Heart left ventricle (tissue), 16 donors: ENCODE measurements at regions not wholly inside any gene's neighbourhood (a gene's known extent, or its start where the extent isn't known, plus 50 kb on each side); places are given as distances from the start of the nearest gene placed in this dataset.

Experiments used
- ATAC-seq, 4 donors: fragments of 200-7000 bp; cut with Tn5 transposase; one replicate each; pipeline ENCODE4 v1.9.1; 2020 to 2022; ENCODE audit warnings: moderate library complexity in 4 of 4, mild to moderate bottlenecking in 3 of 4, moderate number of reproducible peaks in 1 of 4
- DNase-seq, 5 donors: peaks; one replicate each; pipeline ENCODE4 v3.0.0-alpha.2; 2020
- H3K27ac ChIP-seq, 12 donors: fragments of 200-600 bp; sonication (generic) in 4 of 12; one replicate each; pipeline versions ENCODE4 v1.5.0 to v1.8.0; 2016 to 2022; ENCODE audit warnings: mild to moderate bottlenecking in 2 of 12
- H3K27me3 ChIP-seq, 9 donors: fragments of 200-600 bp; sonication (generic) in 2 of 9; one replicate each; pipeline versions ENCODE4 v1.5.1 to v1.8.0; 2016 to 2022; ENCODE audit warnings: mild to moderate bottlenecking in 3 of 9
- H3K36me3 ChIP-seq, 9 donors: fragments of 200-600 bp; sonication (generic) in 2 of 9; one replicate each; pipeline versions ENCODE4 v1.5.0 to v1.8.0; 2018 to 2022; ENCODE audit warnings: mild to moderate bottlenecking in 2 of 9
- H3K4me1 ChIP-seq, 12 donors: fragments of 200-600 bp; sonication (generic) in 4 of 12; one replicate each; pipeline versions ENCODE4 v1.5.0 to v1.8.0; 2016 to 2022; ENCODE audit warnings: mild to moderate bottlenecking in 3 of 12
- H3K4me3 ChIP-seq, 12 donors: fragments of 200-600 bp; sonication (generic) in 4 of 12; one replicate each; pipeline versions ENCODE4 v1.5.0 to v1.8.0; 2017 to 2022; ENCODE audit warnings: mild to moderate bottlenecking in 9 of 12, moderate library complexity in 4 of 12
- H3K9me3 ChIP-seq, 12 donors: fragments of 200-600 bp; sonication (generic) in 4 of 12; one replicate each; pipeline versions ENCODE4 v1.5.0 to v1.8.0; 2016 to 2022; ENCODE audit warnings: mild to moderate bottlenecking in 1 of 12
- POLR2A ChIP-seq, 2 donors: fragments of 450-650 bp; IDR thresholded peaks; one replicate each; pipeline ENCODE4 v1.6.1; 2017; ENCODE audit warnings: antibody characterized with exemption in 2 of 2, mild to moderate bottlenecking in 2 of 2, moderate library complexity in 2 of 2
- WGBS, 4 donors: extraction: QIAGEN DNeasy Blood & Tissue Kit in 2 of 4; methylation state at CpG; one replicate each; pipeline versions ENCODE4 v1.1.5 to v1.1.7; 2013 to 2018; 5-methylcytosine and 5-hydroxymethylcytosine counted together
- intact Hi-C, 10 donors: fragments of 100-400 bp; cut with DNase I; formaldehyde crosslinking; loops; one replicate each; pipeline versions ENCODE4 v1.11.1 to v1.14.2; 2022
- TF ChIP-seq, protein P1 (sequence below), 12 donors: fragments of 200-600 bp; sonication (generic) in 4 of 12; IDR thresholded peaks; one replicate each; pipeline versions ENCODE4 v1.5.0 to v1.8.0; 2018 to 2022; ENCODE audit warnings: antibody characterized with exemption in 12 of 12, mild to moderate bottlenecking in 5 of 12
- donor health status: ischemic (EF 13 %, LVEDD 7.1; RV severe dilation, severe dysfunction).
- donor health status: healthy with polysubstance abuse.
- donor health status: DM: no; HTN: yes; CAD: no.
- donor health status: DM: no; HTN: no; CAD: no.
- donor health status: ischemic (EF 25% LVEDD 6.9; RV normal size, moderate dysfunction).
- donor health status: ischemic (EF 25% LVEDD 5.7; RV mildly dilated, moderate dysfunction).
- donor health status: healthy.
- donor health status: DM: yes; HTN: yes; CAD: no.
- donor health status: ischemic (EF 35%, LVEDD 5.7; RV mildly dilated, moderate dysfunction).
- donor health status: nonischemic (EF 11% LVEDD 7.7; RV severe dilation, severe dysfunction).
- donor health status: DM: yes; HTN: yes; CAD: no.
- donor health status: PGD.
- donor health status: ischemic (EF 29% LVEDD 5.4; RV normal size, mild dysfunction).
- donor health status: nonischemic (EF 23%, LVEDD 6.1; RV moderate dilation, normal function).

DNA sequence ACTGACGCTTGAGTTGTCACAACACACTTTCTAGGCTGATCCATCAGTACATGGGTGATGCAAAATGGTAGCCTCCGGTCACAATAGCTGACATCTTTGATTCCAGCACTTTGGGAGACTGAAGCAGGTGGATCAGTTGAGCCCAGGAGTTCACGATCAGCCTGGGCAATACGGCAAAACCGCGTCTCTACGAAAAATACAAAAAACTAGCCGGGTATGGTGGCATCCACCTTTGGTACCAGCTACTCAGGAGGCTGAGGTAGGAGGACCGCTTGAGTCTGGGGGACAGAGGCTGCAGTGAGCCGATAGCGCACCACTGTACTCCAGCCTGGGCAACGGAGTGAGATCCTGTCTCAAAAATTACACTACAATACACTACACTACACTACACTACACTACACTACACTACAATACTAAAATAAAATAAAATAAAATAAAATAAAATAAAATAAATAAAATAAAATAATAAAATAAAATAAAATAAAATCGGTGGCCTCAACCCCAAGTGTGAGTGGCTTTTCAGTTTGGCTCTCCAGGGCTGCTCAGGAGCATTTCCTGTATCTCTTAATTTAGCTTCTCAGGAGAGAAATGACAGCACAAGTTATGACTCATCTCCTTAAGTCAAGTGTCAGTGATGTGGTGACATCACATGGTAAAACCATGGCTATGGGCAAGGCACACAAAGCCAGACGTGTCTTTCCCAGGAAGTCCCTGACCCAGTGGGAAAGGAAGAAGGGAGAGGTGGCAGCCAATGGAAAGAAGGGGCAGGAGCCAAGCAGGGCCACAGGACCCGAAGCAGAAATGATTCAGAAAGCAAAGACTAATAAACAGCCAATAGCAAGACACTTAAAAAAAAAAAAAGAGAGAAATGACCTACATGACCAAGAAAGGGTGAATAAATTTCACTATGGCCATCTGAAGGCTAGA lies 75.3 kb upstream of the TBC1D3K start:
- no peak overlapping the region for H3K27ac ChIP-seq
- peaks cover 0 to 18% (median 5%) of the 10 kb centered on the region in 12 donors for H3K4me1 ChIP-seq
- intact Hi-C loops = no loop called here
- no peak overlapping the region for H3K4me3 ChIP-seq
- 82 to 85% (median 83%) methylated on average over 15 of the region's 15 CpGs for WGBS, 4 donors
- DNase-seq (no peak), ATAC-seq (peak in 2 of 4 donors; percentile 39 to 43)
- no peaks in the 10 kb centered on the region for H3K9me3 ChIP-seq
- no peak for TF ChIP-seq POLR2A (IDR thresholded peaks at IDR 0.05)
- TF ChIP-seq, protein P1, sequence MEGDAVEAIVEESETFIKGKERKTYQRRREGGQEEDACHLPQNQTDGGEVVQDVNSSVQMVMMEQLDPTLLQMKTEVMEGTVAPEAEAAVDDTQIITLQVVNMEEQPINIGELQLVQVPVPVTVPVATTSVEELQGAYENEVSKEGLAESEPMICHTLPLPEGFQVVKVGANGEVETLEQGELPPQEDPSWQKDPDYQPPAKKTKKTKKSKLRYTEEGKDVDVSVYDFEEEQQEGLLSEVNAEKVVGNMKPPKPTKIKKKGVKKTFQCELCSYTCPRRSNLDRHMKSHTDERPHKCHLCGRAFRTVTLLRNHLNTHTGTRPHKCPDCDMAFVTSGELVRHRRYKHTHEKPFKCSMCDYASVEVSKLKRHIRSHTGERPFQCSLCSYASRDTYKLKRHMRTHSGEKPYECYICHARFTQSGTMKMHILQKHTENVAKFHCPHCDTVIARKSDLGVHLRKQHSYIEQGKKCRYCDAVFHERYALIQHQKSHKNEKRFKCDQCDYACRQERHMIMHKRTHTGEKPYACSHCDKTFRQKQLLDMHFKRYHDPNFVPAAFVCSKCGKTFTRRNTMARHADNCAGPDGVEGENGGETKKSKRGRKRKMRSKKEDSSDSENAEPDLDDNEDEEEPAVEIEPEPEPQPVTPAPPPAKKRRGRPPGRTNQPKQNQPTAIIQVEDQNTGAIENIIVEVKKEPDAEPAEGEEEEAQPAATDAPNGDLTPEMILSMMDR (IDR thresholded peaks at IDR 0.05) = no peak
- H3K36me3 ChIP-seq = no peaks in the 10 kb centered on the region
- peaks cover 0 to 20% (median 8%) of the 10 kb centered on the region in 9 donors for H3K27me3 ChIP-seq

DNA sequence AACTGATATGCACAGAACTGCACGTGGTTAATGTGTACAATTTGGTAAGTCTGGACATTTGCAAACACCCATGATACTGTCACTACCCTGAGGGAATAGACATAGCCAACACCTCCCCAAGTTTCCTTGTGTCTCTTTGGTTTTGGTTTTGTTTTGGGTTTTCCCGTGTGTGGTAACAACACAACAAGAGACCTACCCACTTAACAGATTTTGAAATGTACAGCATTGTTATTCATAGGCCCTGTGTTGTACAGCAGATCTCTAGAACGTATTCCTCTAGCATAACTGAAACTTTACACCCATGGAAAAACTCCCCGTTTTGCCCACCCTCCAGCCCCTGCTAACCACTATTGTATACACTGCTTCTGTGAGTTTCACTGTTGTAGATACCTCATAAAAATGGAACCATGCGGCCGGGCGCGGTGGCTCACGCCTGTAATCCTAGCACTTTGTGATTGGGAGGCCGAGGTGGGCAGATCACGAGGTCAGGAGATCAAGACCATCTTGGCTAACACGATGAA lies 76.3 kb upstream of the TBC1D3K start:
- TF ChIP-seq, protein P1 (IDR thresholded peaks at IDR 0.05) = no peak
- TF ChIP-seq POLR2A (IDR thresholded peaks at IDR 0.05) = no peak
- Histone ChIP-seq H3K27ac (no peak overlapping the region), H3K4me3 (no peak overlapping the region), H3K4me1 (peaks cover 0 to 20% (median 5%) of the 10 kb centered on the region in 12 donors), H3K36me3 (no peaks in the 10 kb centered on the region), H3K9me3 (no peaks in the 10 kb centered on the region), H3K27me3 (peaks cover 0 to 27% (median 8%) of the 10 kb centered on the region in 9 donors)
- DNase-seq (no peak), ATAC-seq (no peak)
- intact Hi-C loops = no loop called here
- WGBS, 4 donors = 90 to 92% (median 91%) methylated on average over 12 of the region's 12 CpGs

DNA sequence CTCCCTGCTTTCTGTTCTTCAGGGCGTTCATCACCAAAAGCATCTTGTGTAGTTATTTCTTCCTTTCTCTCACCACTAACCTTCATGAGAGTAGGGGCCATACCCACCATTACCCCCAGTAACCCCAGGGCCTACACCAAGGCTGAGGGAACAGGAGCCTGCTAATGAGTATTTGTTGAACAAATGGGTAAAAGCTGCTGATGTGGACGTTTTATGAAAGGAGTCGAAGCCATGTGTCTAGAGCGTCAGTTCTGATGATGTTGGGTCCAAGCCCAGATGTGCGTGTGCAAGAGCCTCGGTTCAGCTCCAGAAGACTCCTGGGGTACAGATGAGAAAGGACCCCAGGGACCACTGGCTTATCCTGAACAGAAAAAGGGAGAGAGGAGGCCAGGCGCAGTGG lies 77.1 kb upstream of the TBC1D3K start:
- Histone ChIP-seq H3K27me3 (peaks cover 0 to 29% (median 8%) of the 10 kb centered on the region in 9 donors), H3K27ac (no peak overlapping the region), H3K9me3 (no peaks in the 10 kb centered on the region), H3K4me1 (peaks cover 0 to 20% (median 5%) of the 10 kb centered on the region in 12 donors), H3K36me3 (no peaks in the 10 kb centered on the region), H3K4me3 (no peak overlapping the region)
- TF ChIP-seq, protein P1 (IDR thresholded peaks at IDR 0.05) = no peak
- WGBS, 4 donors = 84 to 88% (median 86%) methylated on average over 7 of the region's 7 CpGs
- ATAC-seq (no peak), DNase-seq (no peak)
- intact Hi-C loops = no loop called here

DNA sequence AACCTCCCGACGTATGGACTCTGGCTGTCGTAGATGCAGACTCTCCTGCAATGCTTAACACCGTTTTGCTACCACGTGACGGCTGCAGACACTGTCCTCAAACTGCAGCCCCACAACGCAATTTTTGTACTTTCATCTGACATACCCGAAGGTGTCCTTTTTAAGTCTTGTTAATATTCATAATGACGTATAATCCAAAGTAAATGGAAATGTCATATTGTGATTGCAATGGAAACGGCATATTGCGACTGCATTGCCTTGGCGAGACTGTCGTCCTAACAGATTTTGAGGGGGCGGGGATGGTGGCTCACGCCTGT lies 79.3 kb upstream of the TBC1D3K start:
- Histone ChIP-seq H3K36me3 (no peaks in the 10 kb centered on the region), H3K9me3 (no peaks in the 10 kb centered on the region), H3K4me1 (peaks cover 0 to 28% (median 5%) of the 10 kb centered on the region in 12 donors), H3K4me3 (peak overlapping the region in 4 of 12 donors; percentile 3 to 43 (median 12)), H3K27me3 (peaks cover 0 to 46% (median 9%) of the 10 kb centered on the region in 9 donors), H3K27ac (no peak overlapping the region)
- no peak for ATAC-seq
- intact Hi-C loops = no loop called here
- TF ChIP-seq, protein P1 (IDR thresholded peaks at IDR 0.05) = no peak
- no peak for TF ChIP-seq POLR2A (IDR thresholded peaks at IDR 0.05)
- no peak for DNase-seq
- WGBS, 4 donors = 42 to 51% (median 47%) methylated on average over 15 of the region's 15 CpGs
